Lower leg skin (tissue), 3 donors: ENCODE measurements at regions not wholly inside any gene's neighbourhood (a gene's known extent, or its start where the extent isn't known, plus 50 kb on each side); places are given as distances from the start of the nearest gene placed in this dataset.

Experiments used
- POLR2A ChIP-seq, 2 donors: fragments of 450-650 bp; IDR thresholded peaks; one replicate each; pipeline ENCODE4 v1.6.1; 2016 to 2017; ENCODE audit warnings: antibody characterized with exemption in 2 of 2, mild to moderate bottlenecking in 1 of 2, moderate library complexity in 1 of 2
- TF ChIP-seq, protein P1 (sequence below), 3 donors: fragments of 450-650 bp; IDR thresholded peaks; one replicate each; pipeline ENCODE4 v1.5.1; 2016; ENCODE audit warnings: antibody characterized with exemption in 3 of 3, mild to moderate bottlenecking in 3 of 3, moderate library complexity in 2 of 3

GRCh38 chr5:162214551-162214950 is 147.0 kb downstream of the GABRG2 start:
- TF ChIP-seq, protein P1, sequence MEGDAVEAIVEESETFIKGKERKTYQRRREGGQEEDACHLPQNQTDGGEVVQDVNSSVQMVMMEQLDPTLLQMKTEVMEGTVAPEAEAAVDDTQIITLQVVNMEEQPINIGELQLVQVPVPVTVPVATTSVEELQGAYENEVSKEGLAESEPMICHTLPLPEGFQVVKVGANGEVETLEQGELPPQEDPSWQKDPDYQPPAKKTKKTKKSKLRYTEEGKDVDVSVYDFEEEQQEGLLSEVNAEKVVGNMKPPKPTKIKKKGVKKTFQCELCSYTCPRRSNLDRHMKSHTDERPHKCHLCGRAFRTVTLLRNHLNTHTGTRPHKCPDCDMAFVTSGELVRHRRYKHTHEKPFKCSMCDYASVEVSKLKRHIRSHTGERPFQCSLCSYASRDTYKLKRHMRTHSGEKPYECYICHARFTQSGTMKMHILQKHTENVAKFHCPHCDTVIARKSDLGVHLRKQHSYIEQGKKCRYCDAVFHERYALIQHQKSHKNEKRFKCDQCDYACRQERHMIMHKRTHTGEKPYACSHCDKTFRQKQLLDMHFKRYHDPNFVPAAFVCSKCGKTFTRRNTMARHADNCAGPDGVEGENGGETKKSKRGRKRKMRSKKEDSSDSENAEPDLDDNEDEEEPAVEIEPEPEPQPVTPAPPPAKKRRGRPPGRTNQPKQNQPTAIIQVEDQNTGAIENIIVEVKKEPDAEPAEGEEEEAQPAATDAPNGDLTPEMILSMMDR (IDR thresholded peaks at IDR 0.05): no peak
- no peak for TF ChIP-seq POLR2A (IDR thresholded peaks at IDR 0.05)
